Suppressor macrophage (primary cell): ENCODE measurements at regions not wholly inside any gene's neighbourhood (a gene's known extent, or its start where the extent isn't known, plus 50 kb on each side); places are given as distances from the start of the nearest gene placed in this dataset.
"Not testable (repeated sequence)": the region's sequence is repeated elsewhere in the genome, so short reads cannot be mapped to it uniquely, and the experiment has no call there.

Experiments
- DNase-seq, 4 experiments: peaks; one replicate each; pipeline ENCODE4 v3.0.0-alpha.2; 2020 to 2022

DNA sequence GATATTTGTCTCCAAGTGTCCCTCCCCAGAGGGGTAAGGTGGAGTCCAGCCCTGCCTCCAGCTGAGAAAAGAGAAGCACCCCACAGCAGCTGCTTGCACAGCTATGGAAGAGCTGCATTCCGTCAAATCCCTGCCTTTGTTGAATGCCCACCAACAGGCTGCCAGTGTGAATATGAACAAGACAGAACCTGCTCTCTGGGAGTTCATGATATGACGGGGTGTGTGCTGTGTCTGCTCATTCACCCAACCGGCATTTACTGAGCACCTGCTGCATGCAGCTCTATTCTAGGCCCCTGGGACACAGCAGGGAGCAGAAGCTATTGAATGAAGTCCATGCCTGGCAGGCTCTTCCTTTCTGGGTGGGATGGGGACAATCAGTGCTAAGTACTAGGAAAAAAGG, 238.8 kb downstream of the GADD45G start:
- no peak for DNase-seq

- DNase-seq = no peak
These were observed 239.3 kb downstream of the GADD45G start for GRCh38 chr9:89844075-89844474.

GRCh38 chr9:89844535-89844934, 239.7 kb downstream of the GADD45G start:
- DNase-seq = no peak

DNA sequence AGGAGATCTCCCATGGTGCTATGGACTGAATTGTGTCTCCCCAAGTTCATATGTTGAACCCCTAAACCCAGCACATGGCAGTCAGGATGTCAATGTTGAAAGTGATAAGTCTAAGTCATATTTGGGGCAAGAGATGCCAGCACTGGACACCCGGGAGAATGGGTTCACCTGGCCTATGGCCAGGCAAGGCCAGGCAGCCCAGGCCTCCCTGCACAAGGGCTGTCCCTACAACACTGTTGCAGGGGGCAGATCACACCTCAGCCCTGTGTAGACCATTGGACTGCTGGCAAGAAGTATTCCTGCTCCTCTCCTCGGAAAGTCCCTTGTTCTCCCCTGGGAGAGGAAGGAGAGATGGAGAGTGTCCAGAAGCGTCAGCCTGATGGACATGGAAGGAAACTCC, 240.5 kb downstream of the GADD45G start:
- no peak for DNase-seq

- DNase-seq = peak in 3 of 4 experiments; percentile 15 to 32 (median 19)
These were observed 241.1 kb downstream of the GADD45G start for GRCh38 chr9:89845862-89846261.

DNA sequence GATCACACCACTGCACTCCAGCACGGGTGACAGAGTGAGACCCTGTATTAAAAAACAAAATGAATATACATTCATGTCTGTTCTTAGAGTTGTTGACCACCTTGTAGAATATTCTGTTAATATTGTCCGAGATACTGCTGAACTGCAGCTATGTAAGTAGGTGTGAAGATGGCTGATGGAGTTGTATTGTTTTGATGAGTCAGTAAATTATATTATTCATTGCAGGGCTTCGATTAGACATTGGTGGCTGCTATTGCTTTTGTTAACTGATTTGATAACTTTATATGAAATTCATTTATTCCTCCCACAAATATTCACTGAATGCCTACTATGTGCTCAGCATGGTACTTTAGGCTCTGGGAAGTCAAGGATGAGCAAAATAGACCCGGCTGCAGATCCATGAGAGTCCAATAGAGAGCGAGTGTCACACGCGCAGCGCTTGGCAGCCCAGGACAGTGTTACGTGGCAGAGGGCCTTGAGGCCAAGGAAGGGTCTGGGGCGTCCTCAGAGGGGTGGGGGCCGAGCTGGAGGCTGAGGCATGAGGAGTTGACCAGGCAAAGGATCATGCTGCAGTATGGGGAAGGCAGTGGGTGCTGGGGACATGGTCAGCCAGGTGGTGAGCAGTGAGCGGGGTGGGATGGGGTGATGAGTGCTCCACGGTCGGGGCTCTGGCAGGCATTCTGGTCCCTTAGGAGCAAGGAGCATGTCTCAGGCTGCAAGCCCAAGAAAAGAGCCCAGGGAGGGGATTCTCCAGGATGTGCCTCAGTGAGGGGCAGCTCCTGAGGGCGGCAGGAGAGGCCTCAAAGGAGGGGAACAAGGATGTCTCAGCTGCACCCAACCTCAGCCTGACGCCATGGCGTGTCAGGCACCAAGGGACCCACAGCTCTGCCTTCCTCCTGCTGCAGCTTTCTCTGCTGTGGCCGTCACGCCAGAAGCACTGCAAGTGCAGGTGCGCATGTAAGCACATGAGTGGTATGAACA, 243.5 kb downstream of the GADD45G start:
- no peak for DNase-seq

DNA sequence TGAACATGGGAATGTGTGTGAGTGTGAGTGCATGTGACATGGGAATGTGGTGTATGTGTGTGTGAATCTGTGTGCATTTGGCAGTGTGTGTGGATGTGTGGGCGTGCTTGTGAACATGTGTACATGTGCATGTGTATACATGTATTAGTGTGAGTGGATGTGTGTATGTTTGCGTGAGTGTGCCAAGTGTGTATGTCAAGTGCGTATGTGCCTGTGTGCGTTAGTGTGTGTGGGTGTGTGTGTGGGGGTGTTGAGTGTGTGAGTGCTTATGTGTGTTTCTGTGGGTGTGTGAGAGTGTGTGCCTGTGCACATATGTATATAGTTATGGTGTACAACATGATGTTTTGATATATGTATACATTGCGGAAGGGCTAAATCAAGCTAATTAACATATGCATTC, 244.3 kb downstream of the GADD45G start:
- no peak for DNase-seq

DNA sequence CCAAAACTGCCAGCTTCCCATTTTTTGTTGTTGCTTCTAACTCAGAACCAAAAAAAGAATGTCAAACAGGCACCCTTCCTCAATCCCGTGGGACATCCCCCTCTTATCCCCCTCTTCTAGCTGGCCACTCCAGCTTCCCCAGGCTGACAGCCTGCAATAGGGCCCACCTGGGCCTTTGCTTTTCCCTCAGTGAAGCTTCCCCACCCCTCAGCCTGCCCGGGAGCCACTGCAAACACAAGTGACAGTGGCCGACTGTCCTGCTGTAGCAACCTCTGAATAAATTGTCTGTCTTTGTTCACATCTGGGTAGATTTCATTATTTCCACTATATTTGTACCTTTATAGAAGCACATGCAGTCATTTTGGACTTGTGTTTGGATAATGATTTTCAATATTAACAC, 245.3 kb downstream of the GADD45G start:
- no peak for DNase-seq

- DNase-seq = no peak
These were observed 246.0 kb downstream of the GADD45G start for GRCh38 chr9:89850631-89851325.

DNA sequence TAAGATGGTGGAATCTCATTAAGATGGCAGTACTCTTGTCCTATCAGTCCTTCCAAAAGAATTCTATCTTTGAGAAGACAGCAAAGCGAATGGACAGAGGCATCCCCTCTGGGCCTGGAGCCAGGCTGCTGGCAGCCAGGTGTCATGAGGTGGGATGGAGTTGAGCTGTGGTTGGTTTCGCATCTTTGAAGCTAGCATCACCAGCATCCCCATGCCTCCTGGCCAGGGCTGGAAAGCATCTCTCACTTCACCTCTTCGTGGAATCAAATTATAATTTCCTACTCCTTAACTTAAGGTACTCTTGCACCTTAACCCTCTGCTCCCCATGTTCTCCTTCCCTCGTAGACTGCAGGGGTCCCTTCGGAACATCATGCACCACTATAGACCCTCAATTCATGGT, 248.3 kb downstream of the GADD45G start:
- DNase-seq = no peak

GRCh38 chr9:89853931-89854330, 249.1 kb downstream of the GADD45G start:
- DNase-seq = no peak

- no peak for DNase-seq
These were observed 250.1 kb downstream of the GADD45G start for GRCh38 chr9:89854715-89855475.

DNA sequence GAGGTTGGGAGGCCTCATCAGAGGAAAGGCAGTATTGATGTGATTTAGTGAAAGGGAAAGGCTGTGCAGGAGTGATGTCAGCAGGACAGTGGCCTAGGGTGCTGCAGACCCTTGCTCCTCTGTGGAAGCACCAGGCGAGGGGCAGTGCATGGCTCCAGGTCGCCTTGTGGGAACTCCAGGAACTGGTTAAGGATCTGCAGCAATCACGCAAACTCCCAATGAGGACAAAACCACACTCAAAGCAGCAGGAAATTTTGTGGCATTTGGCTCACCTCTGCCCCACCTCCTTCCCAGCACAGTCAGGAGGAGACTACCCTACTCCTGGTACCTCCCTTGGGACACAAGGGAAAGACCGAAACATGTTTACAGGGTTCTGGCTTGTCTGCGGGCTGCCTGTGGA, 251.5 kb downstream of the GADD45G start:
- DNase-seq = not testable (repeated sequence)

GRCh38 chr9:89856950-89857349, 252.1 kb downstream of the GADD45G start:
- not testable (repeated sequence) for DNase-seq

- DNase-seq = not testable (repeated sequence)
These were observed 255.0 kb downstream of the GADD45G start for GRCh38 chr9:89859842-89860241.

DNA sequence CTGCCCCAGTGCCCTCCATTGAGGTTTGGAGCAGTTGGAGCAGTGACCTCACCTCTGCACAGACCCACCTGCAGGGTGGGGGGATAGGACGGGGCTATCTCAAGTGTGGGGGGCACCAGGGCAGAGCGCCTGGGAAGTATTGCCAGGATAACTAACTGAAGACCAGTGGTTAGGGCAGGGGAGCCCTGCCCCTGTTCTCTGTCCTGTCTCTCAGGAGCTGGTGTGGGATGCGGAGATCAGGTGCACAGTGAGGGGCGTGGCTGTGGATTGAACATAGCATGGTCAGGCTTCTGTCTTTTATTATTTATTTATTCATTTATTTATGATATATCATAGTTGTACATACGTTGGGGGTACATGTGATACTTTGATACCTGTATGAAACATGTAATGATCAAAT, 256.6 kb downstream of the GADD45G start:
- DNase-seq = not testable (repeated sequence)

- no peak for DNase-seq
These were observed 257.5 kb downstream of the GADD45G start for GRCh38 chr9:89862316-89862715.

DNA sequence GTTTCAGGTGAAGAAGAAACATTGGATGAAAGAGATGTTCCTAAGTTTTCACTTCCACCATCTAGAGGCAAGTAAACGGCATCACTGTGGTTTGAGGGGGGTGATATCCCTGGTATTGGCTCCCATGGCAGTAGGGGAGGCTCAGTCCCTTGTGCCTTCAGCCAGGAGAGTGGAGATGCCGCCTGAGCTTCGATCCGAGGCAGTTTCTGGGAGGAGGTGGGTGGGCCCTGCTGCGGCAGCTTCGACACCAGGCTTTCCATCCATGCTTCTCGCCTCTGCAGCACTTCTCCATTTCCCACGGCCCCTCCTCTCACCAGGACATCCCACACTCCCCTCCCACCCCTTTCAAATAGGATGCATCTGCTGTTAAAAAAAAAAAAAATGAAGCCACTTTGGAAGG, 258.3 kb downstream of the GADD45G start:
- DNase-seq = no peak

DNA sequence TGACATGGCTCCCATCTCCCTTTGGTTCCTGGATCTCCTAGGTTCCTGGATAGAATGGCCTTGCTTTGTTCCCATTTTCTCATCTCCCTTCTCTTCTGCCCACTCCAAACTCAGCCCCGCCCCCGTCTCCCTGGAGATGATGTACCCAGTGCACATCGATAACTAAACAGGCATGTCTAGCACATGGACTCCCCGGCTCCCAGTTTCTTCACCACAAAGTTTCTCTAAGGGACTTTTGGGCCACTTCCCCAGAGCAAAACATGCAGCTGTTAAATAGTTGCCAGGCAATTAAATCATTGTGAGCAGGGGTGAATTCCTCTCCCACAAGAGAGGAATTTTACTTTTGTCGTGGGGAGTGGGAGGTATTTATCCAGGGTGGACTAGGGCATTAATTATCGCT, 259.0 kb downstream of the GADD45G start:
- peak; percentile 9 to 46 (median 23) for DNase-seq

GRCh38 chr9:89864257-89864656, 259.4 kb downstream of the GADD45G start:
- DNase-seq = no peak

- DNase-seq = no peak
These were observed 259.9 kb downstream of the GADD45G start for GRCh38 chr9:89864731-89865130.

- no peak for DNase-seq
These were observed 260.5 kb downstream of the GADD45G start for GRCh38 chr9:89865357-89865756.

DNA sequence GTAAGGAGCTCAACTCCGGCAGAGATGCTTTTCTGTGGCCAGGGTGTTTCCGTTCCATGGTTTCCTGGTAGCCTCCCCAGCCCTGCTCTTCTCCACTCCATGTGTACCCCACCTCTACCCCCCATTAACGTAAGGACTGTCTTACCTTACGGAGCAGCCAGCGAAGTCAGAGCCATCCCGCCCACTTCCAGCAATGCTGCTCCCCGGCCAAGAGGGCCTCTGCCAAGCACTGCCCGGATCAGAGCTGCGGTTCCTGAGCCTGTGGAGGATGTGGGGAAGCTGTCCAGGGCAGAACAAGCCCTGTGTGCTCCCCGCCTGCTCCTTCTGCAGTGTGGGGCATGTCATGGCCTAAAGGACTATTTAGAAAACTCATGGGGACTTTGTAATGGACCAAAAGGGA, 261.2 kb downstream of the GADD45G start:
- no peak for DNase-seq
